H1 (cell line): ENCODE measurements at regions not wholly inside any gene's neighbourhood (a gene's known extent, or its start where the extent isn't known, plus 50 kb on each side); places are given as distances from the start of the nearest gene placed in this dataset.
A peak's percentile ranks its signal among the peaks of the same experiment; 100 is the strongest.

Source experiments
- CTCF ChIA-PET: fragments of 300-600 bp; sonication (Branson Sonifier 250); formaldehyde crosslinking; loops from one replicate; lab custom pipeline; 2021; ENCODE audit not compliant: partially characterized antibody; lab: Charles Lee
- POLR2A ChIA-PET: fragments of 300-600 bp; sonication (Branson Sonifier 250); formaldehyde crosslinking; loops from one replicate; lab custom pipeline; 2021; ENCODE audit warnings: inconsistent platforms; ENCODE audit not compliant: partially characterized antibody; lab: Charles Lee
- DNase-seq, 2 experiments: peaks; one replicate each; pipeline versions ENCODE4 v3.0.0 to v3.0.0-alpha.2; 2010 to 2022; ENCODE audit warnings: low spot score in 2 of 2, low read depth in 1 of 2, mixed read lengths in 1 of 2
- FAIRE-seq: peaks from 2 replicates; lab custom pipeline; 2011; peaks lifted over from hg19 to GRCh38; lab: Jason Lieb, UNC
- H2AFZ ChIP-seq: 2 replicates; pipeline ENCODE4 v1.8.1; 2012; ENCODE audit warnings: low read length, inconsistent platforms
- H2AK5ac ChIP-seq: 2 replicates; pipeline ENCODE4 v1.6.1; 2013; ENCODE audit warnings: low read depth, low read length
- H2BK120ac ChIP-seq: replicated peaks from 2 replicates; pipeline ENCODE3; 2013; ENCODE audit warnings: low read depth, low read length, inconsistent platforms
- H2BK12ac ChIP-seq: 2 replicates; pipeline ENCODE4 v1.6.1; 2013; ENCODE audit warnings: low read depth, low read length
- H2BK15ac ChIP-seq: 2 replicates; pipeline ENCODE4 v1.6.1; 2013; ENCODE audit warnings: low read length
- H2BK20ac ChIP-seq: 2 replicates; pipeline ENCODE4 v1.6.1; 2013; ENCODE audit warnings: low read length
- H2BK5ac ChIP-seq: 2 replicates; pipeline ENCODE4 v1.6.1; 2013; ENCODE audit warnings: low read depth, low read length
- H3K14ac ChIP-seq: 2 replicates; pipeline ENCODE4 v1.6.1; 2013; ENCODE audit warnings: inconsistent platforms; ENCODE audit not compliant: insufficient read length
- H3K18ac ChIP-seq: 2 replicates; pipeline ENCODE4 v1.6.1; 2013; ENCODE audit warnings: low read length; ENCODE audit errors: extremely low read depth
- H3K23ac ChIP-seq: 2 replicates; pipeline ENCODE4 v1.6.1; 2013; ENCODE audit warnings: inconsistent platforms; ENCODE audit not compliant: insufficient read length
- H3K23me2 ChIP-seq: 2 replicates; pipeline ENCODE4 v1.6.1; 2013; ENCODE audit warnings: low read depth, low read length
- H3K27ac ChIP-seq: 2 replicates; pipeline ENCODE4 v1.6.1; 2011; ENCODE audit warnings: low read depth, low read length, inconsistent platforms
- H3K27me3 ChIP-seq, 4 experiments: replicated peaks in 1 of 4; 1 replicate in 1 of 4; 2 replicates in 3 of 4; pipeline versions ENCODE4 v1.6.1 to v1.8.1; 2011 to 2013; ENCODE audit warnings: low read length in 3 of 4, mild to moderate bottlenecking in 3 of 4, inconsistent platforms in 2 of 4, mixed read lengths in 2 of 4, moderate library complexity in 1 of 4; ENCODE audit not compliant: control insufficient read depth in 3 of 4, insufficient read depth in 3 of 4; ENCODE audit errors: extremely low read depth in 1 of 4
- H3K36me3 ChIP-seq, 4 experiments: 2 replicates each; pipeline versions ENCODE4 v1.6.1 to v1.8.1; 2011 to 2013; ENCODE audit warnings: mild to moderate bottlenecking in 4 of 4, low read length in 3 of 4, moderate library complexity in 2 of 4, control low read depth in 1 of 4, inconsistent platforms in 1 of 4; ENCODE audit not compliant: insufficient read depth in 4 of 4, control insufficient read depth in 2 of 4
- H3K4ac ChIP-seq: replicated peaks from 2 replicates; pipeline ENCODE3; 2013; ENCODE audit warnings: low read length, low read depth, mixed read lengths, inconsistent platforms; ENCODE audit not compliant: insufficient read length
- H3K4me1 ChIP-seq, 4 experiments: replicated peaks in 1 of 4; 1 replicate in 1 of 4; 2 replicates in 3 of 4; pipeline versions ENCODE4 v1.6.1 to v1.8.1; 2011 to 2013; ENCODE audit warnings: low read length in 3 of 4, inconsistent platforms in 2 of 4, mixed read lengths in 1 of 4; ENCODE audit not compliant: insufficient read depth in 4 of 4, control insufficient read depth in 3 of 4
- H3K4me2 ChIP-seq, 2 experiments: 2 replicates each; pipeline versions ENCODE4 v1.6.1 to v1.8.1; 2011 to 2013; ENCODE audit warnings: low read depth in 2 of 2, low read length in 2 of 2, control low read depth in 1 of 2, inconsistent platforms in 1 of 2, mild to moderate bottlenecking in 1 of 2; ENCODE audit not compliant: insufficient read depth in 1 of 2
- H3K4me3 ChIP-seq, 4 experiments: fragments of 200-600, 300-600 bp in 1 of 4; sonication (generic), shearing (Covaris generic), sonication (Bioruptor Twin) in 1 of 4; 2 replicates each; pipeline versions ENCODE4 v1.5.1 to v1.8.1; 2011 to 2016; ENCODE audit warnings: low read length in 4 of 4, low read depth in 3 of 4, control low read depth in 2 of 4, inconsistent platforms in 2 of 4, mild to moderate bottlenecking in 2 of 4, mixed read lengths in 1 of 4, moderate library complexity in 1 of 4; ENCODE audit not compliant: insufficient read depth in 2 of 4; ENCODE audit errors: extremely low read depth in 1 of 4
- H3K56ac ChIP-seq: replicated peaks from 2 replicates; pipeline ENCODE3; 2013; ENCODE audit warnings: low read depth, mild to moderate bottlenecking, mixed read lengths, low read length, inconsistent platforms; ENCODE audit not compliant: insufficient read length
- H3K79me1 ChIP-seq: 2 replicates; pipeline ENCODE4 v1.6.1; 2013; ENCODE audit warnings: low read depth, low read length, control low read depth
- H3K79me2 ChIP-seq, 2 experiments: 2 replicates each; pipeline versions ENCODE4 v1.6.1 to v1.8.1; 2012 to 2013; ENCODE audit warnings: low read length in 2 of 2, mild to moderate bottlenecking in 2 of 2, inconsistent platforms in 1 of 2; ENCODE audit not compliant: insufficient read depth in 2 of 2, control insufficient read depth in 1 of 2
- H3K9ac ChIP-seq, 4 experiments: replicated peaks in 1 of 4; 1 replicate in 1 of 4; 2 replicates in 3 of 4; pipeline versions ENCODE4 v1.6.1 to v1.8.1; 2011 to 2013; ENCODE audit warnings: low read depth in 3 of 4, low read length in 3 of 4, control low read depth in 2 of 4, mild to moderate bottlenecking in 2 of 4, moderate library complexity in 2 of 4, inconsistent platforms in 1 of 4; ENCODE audit errors: extremely low read depth in 1 of 4
- H3K9me3 ChIP-seq, 2 experiments: 2 replicates each; pipeline versions ENCODE4 v1.6.1 to v1.8.1; 2012 to 2013; ENCODE audit warnings: mild to moderate bottlenecking in 2 of 2, moderate library complexity in 2 of 2, control low read depth in 1 of 2, inconsistent platforms in 1 of 2, low read depth in 1 of 2, low read length in 1 of 2, mixed read lengths in 1 of 2; ENCODE audit not compliant: insufficient read depth in 2 of 2
- H4K20me1 ChIP-seq, 2 experiments: replicated peaks in 1 of 2; 2 replicates each; pipeline versions ENCODE3 to v1.8.1; 2011 to 2013; ENCODE audit warnings: inconsistent platforms in 2 of 2, low read length in 2 of 2, mild to moderate bottlenecking in 1 of 2; ENCODE audit not compliant: insufficient read depth in 2 of 2, control insufficient read depth in 1 of 2
- H4K5ac ChIP-seq: 2 replicates; pipeline ENCODE4 v1.6.1; 2013; ENCODE audit warnings: low read length, low read depth, mixed read lengths, inconsistent platforms; ENCODE audit not compliant: insufficient read length
- H4K8ac ChIP-seq: 2 replicates; pipeline ENCODE4 v1.8.0; 2013; ENCODE audit warnings: mild to moderate bottlenecking, moderate library complexity, low read length, inconsistent platforms; ENCODE audit not compliant: insufficient read depth; ENCODE audit errors: extremely low read depth
- H4K91ac ChIP-seq: replicated peaks from 2 replicates; pipeline ENCODE3; 2013; ENCODE audit warnings: low read length, mixed read lengths, inconsistent platforms; ENCODE audit not compliant: insufficient read length
- CBX8 ChIP-seq: fragments of 300-800, 300-1000 bp; sonication (generic); IDR thresholded peaks from 2 replicates; pipeline ENCODE4 v1.7.1; 2016; ENCODE audit warnings: low read depth, low read length, borderline replicate concordance
- CTBP2 ChIP-seq: IDR thresholded peaks from 2 replicates; pipeline ENCODE4 v1.7.0; 2011; ENCODE audit warnings: borderline replicate concordance, mild to moderate bottlenecking, moderate library complexity, mixed read lengths, low read length; ENCODE audit not compliant: insufficient read depth, insufficient read length
- EGR1 ChIP-seq: IDR thresholded peaks from 2 replicates; pipeline ENCODE4 v1.6.1; 2011; ENCODE audit warnings: low read depth, low read length, borderline replicate concordance
- GABPA ChIP-seq: IDR thresholded peaks from 2 replicates; pipeline ENCODE4 v1.6.1; 2011; ENCODE audit warnings: mild to moderate bottlenecking, low read length, moderate library complexity, borderline replicate concordance; ENCODE audit not compliant: insufficient read depth
- PHF8 ChIP-seq: fragments of 200-600 bp; sonication (generic); conservative IDR thresholded peaks from 2 replicates; pipeline ENCODE4 v1.7.1; 2012; ENCODE audit warnings: low read depth, mild to moderate bottlenecking, inconsistent platforms, low read length, moderate library complexity
- POLR2AphosphoS5 ChIP-seq: IDR thresholded peaks from 2 replicates; pipeline ENCODE4 v1.6.1; 2011; ENCODE audit warnings: low read depth, low read length
- POU5F1 ChIP-seq: IDR thresholded peaks from 2 replicates; pipeline ENCODE4 v1.6.1; 2011; ENCODE audit warnings: low read depth, mild to moderate bottlenecking, low read length, moderate library complexity
- SAP30 ChIP-seq: fragments of 300-600 bp; sonication (generic); IDR thresholded peaks from 2 replicates; pipeline ENCODE4 v1.7.1; 2012; ENCODE audit warnings: low read length, moderate library complexity, mild to moderate bottlenecking, inconsistent platforms; ENCODE audit not compliant: insufficient read depth, insufficient replicate concordance
- SIRT6 ChIP-seq: IDR thresholded peaks from one replicate; pipeline ENCODE4 v1.7.1; 2012; ENCODE audit warnings: low read length, inconsistent platforms
- SP2 ChIP-seq: IDR thresholded peaks from 2 replicates; pipeline ENCODE4 v1.6.1; 2012; ENCODE audit warnings: mild to moderate bottlenecking, low read length, inconsistent platforms
- WGBS, 2 experiments: shearing (Covaris generic) in 1 of 2; methylation state at CpG; one replicate each; pipeline versions ENCODE4 v1.1.6 to v1.1.7; 2013 to 2015; ENCODE audit warnings: low lambda C conversion rate in 2 of 2, mixed read lengths in 2 of 2, inconsistent platforms in 1 of 2, low coverage in 1 of 2, missing lambda C conversion rate in 1 of 2; ENCODE audit not compliant: insufficient replicate concordance in 2 of 2, insufficient coverage in 1 of 2, insufficient read length in 1 of 2; ENCODE audit errors: extremely low coverage in 1 of 2, missing lambda C conversion rate in 1 of 2; 5-methylcytosine and 5-hydroxymethylcytosine counted together
- TF ChIP-seq, protein P1 (sequence below): IDR thresholded peaks from 2 replicates; pipeline ENCODE4 v1.6.1; 2012; ENCODE audit warnings: low read length, inconsistent platforms

DNA sequence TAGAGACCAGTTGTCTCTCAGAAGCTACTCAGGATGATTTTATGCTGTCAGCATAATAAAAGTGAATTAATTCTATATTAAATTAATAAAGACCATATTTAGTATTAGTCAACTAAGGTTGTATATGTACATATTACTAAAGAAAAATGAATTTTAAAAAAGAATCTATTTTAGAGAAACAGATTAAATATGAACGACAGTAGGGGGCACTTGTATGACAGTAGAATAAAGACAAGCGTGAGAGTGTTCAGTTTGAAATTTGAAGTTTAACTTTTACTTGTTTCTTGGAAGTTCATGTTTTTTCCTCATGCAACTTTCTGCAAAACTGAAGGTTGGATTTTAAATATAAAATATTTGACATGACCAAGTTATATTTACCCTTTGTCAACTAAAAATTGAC, 67.9 kb upstream of the MACF1 start:
- H3K56ac ChIP-seq = no peak overlapping the region
- H3K79me1 ChIP-seq = peaks cover 5% of the 10 kb centered on the region; the same call in 1 of the 2 replicates
- ChIA-PET CTCF (interaction anchor here (0.7 to 10.6 kb wide), 4 partner anchors 15 to 78 kb away, joined by 3 to 195 read pairs (median 3); no protein-coding TSS in a partner anchor), POLR2A (interaction anchor here (1.2 to 6.5 kb wide), 4 partner anchors 8 to 26 kb away, joined by 3 to 71 read pairs (median 6); no protein-coding TSS in a partner anchor)
- H4K20me1 ChIP-seq = no peaks in the 10 kb centered on the region
- peaks cover 8 to 76% of the 10 kb centered on the region in 2 experiments; a peak in 3 of 4 replicates for H3K79me2 ChIP-seq
- H3K4me1 ChIP-seq = peaks cover 8 to 25% (median 20%) of the 10 kb centered on the region in 4 experiments; a peak in 6 of 7 replicates
- no peak overlapping the region for H3K9ac ChIP-seq
- H3K4ac ChIP-seq = no peak overlapping the region
- H3K23ac ChIP-seq = no peak overlapping the region
- H3K14ac ChIP-seq = no peak overlapping the region
- H3K36me3 ChIP-seq = no peaks in the 10 kb centered on the region
- H3K23me2 ChIP-seq = no peaks in the 10 kb centered on the region
- no peak for FAIRE-seq
- H4K5ac ChIP-seq = no peak overlapping the region
- H3K4me2 ChIP-seq = no peak overlapping the region
- no peak overlapping the region for H2BK15ac ChIP-seq
- TF ChIP-seq CBX8 (no peak), POU5F1 (no peak), PHF8 (no peak), SAP30 (no peak), GABPA (no peak), POLR2AphosphoS5 (no peak), SP2 (no peak), SIRT6 (no peak), CTBP2 (no peak), EGR1 (no peak)
- TF ChIP-seq, protein P1, sequence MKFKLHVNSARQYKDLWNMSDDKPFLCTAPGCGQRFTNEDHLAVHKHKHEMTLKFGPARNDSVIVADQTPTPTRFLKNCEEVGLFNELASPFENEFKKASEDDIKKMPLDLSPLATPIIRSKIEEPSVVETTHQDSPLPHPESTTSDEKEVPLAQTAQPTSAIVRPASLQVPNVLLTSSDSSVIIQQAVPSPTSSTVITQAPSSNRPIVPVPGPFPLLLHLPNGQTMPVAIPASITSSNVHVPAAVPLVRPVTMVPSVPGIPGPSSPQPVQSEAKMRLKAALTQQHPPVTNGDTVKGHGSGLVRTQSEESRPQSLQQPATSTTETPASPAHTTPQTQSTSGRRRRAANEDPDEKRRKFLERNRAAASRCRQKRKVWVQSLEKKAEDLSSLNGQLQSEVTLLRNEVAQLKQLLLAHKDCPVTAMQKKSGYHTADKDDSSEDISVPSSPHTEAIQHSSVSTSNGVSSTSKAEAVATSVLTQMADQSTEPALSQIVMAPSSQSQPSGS = no peak
- TF ChIP-seq, all 59 proteins: peak for 0
- no peak overlapping the region for H3K18ac ChIP-seq
- H2BK5ac ChIP-seq = peak overlapping the region; percentile 6; the same call in 1 of the 2 replicates
- no peak overlapping the region for H4K8ac ChIP-seq
- DNase-seq = no peak
- no peak overlapping the region for H2BK20ac ChIP-seq
- H3K4me3 ChIP-seq = no peak overlapping the region
- H4K91ac ChIP-seq = no peak overlapping the region
- no peak overlapping the region for H3K27ac ChIP-seq
- no peaks in the 10 kb centered on the region for H3K9me3 ChIP-seq
- no peak overlapping the region for H2AFZ ChIP-seq
- WGBS, 2 experiments = 81% methylated on average over 2 of the region's 2 CpGs; no CpG with 5 or more reads in 1 of the 2 experiments
- H2BK12ac ChIP-seq = no peak overlapping the region
- no peak overlapping the region for H2AK5ac ChIP-seq
- H3K27me3 ChIP-seq = no peaks in the 10 kb centered on the region
- H2BK120ac ChIP-seq = no peak overlapping the region
